ENCODE measurements at regions not wholly inside any gene's neighbourhood (a gene's known extent, or its start where the extent isn't known, plus 50 kb on each side); places are given as distances from the start of the nearest gene placed in this dataset.

DNA sequence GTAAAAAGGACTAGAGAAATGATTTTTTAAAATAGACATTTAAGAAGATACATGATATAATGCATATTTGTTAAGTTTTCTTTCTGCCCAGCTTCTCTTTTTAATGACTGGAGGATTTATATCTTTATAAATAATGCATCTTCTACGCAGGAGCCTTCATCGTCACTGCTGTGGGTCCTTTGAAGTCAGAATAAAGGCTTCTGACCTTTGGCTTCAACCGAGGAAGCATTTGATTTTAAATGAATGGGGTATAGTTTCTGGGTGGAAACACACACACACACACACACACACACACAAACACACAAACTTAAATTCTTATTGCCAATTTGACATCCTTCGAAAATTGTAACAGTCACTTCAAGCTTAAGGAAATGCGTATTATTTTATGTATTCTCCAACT, 690.9 kb downstream of the BRINP3 start:
- TF ChIP-seq EZH2 (IDR thresholded peaks at IDR 0.05; ENCODE audit: insufficient read depth, poor library complexity, severe bottlenecking) (no peak), EZH2phosphoT487 (IDR thresholded peaks at IDR 0.05; ENCODE audit: insufficient read depth, low read depth) (no peak)
